ENCODE measurements at regions not wholly inside any gene's neighbourhood (a gene's known extent, or its start where the extent isn't known, plus 50 kb on each side); places are given as distances from the start of the nearest gene placed in this dataset.

DNA sequence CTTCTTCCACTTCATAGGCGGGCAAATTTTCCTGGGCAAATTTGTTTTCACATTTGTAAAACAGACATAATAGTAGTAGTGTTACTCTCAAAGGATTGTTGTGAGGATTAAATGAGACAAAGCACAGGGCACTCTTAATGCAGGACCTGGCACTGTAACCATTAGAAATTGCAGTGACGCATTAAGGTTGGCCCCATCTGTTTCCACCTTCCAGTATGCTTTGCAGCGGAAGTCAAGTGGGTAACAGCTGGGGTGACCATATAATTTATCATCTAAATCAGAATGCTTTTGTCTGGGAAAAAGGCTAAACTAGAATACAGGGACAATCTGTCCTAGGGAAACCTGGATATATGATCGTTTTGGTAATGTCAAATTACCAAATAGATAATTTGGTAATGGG, 132.5 kb upstream of the CACHD1 start:
- TF ChIP-seq, protein P1, sequence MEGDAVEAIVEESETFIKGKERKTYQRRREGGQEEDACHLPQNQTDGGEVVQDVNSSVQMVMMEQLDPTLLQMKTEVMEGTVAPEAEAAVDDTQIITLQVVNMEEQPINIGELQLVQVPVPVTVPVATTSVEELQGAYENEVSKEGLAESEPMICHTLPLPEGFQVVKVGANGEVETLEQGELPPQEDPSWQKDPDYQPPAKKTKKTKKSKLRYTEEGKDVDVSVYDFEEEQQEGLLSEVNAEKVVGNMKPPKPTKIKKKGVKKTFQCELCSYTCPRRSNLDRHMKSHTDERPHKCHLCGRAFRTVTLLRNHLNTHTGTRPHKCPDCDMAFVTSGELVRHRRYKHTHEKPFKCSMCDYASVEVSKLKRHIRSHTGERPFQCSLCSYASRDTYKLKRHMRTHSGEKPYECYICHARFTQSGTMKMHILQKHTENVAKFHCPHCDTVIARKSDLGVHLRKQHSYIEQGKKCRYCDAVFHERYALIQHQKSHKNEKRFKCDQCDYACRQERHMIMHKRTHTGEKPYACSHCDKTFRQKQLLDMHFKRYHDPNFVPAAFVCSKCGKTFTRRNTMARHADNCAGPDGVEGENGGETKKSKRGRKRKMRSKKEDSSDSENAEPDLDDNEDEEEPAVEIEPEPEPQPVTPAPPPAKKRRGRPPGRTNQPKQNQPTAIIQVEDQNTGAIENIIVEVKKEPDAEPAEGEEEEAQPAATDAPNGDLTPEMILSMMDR (IDR thresholded peaks at IDR 0.05), result no peak
- no peak for TF ChIP-seq TP53 (CRISPR knock-in tag; IDR thresholded peaks at IDR 0.05)
- TF ChIP-seq EP300 (IDR thresholded peaks at IDR 0.05), result no peak
- TF ChIP-seq CHD2 (IDR thresholded peaks at IDR 0.05; ENCODE audit: low read length, partially characterized antibody), result no peak
- TF ChIP-seq, protein P2, sequence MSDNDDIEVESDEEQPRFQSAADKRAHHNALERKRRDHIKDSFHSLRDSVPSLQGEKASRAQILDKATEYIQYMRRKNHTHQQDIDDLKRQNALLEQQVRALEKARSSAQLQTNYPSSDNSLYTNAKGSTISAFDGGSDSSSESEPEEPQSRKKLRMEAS (IDR thresholded peaks at IDR 0.05), result no peak
- TF ChIP-seq POLR2A (IDR thresholded peaks at IDR 0.05; ENCODE audit: low read length), result no peak
- no peak for TF ChIP-seq RAD21 (conservative IDR thresholded peaks at IDR 0.05 in 1 of 2, IDR thresholded peaks at IDR 0.05 in 1 of 2)
- no peak for TF ChIP-seq CBX2 (IDR thresholded peaks at IDR 0.05; ENCODE audit: borderline replicate concordance, low read depth)
- TF ChIP-seq JUN (IDR thresholded peaks at IDR 0.05), result no peak
- TF ChIP-seq EHF (CRISPR knock-in tag; IDR thresholded peaks at IDR 0.05), result no peak
- TF ChIP-seq EHMT2 (IDR thresholded peaks at IDR 0.05; ENCODE audit: low read depth), result no peak
- TF ChIP-seq, protein P3, sequence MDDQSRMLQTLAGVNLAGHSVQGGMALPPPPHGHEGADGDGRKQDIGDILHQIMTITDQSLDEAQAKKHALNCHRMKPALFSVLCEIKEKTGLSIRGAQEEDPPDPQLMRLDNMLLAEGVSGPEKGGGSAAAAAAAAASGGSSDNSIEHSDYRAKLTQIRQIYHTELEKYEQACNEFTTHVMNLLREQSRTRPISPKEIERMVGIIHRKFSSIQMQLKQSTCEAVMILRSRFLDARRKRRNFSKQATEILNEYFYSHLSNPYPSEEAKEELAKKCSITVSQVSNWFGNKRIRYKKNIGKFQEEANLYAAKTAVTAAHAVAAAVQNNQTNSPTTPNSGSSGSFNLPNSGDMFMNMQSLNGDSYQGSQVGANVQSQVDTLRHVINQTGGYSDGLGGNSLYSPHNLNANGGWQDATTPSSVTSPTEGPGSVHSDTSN (IDR thresholded peaks at IDR 0.05), result no peak
- TF ChIP-seq ESRRA (IDR thresholded peaks at IDR 0.05; ENCODE audit: borderline replicate concordance, low read length), result no peak
